Middle frontal gyrus (tissue), 1 donor: ENCODE measurements at regions not wholly inside any gene's neighbourhood (a gene's known extent, or its start where the extent isn't known, plus 50 kb on each side); places are given as distances from the start of the nearest gene placed in this dataset.
"Not testable (repeated sequence)": the region's sequence is repeated elsewhere in the genome, so short reads cannot be mapped to it uniquely, and the experiment has no call there.

Experiments
- DNase-seq: peaks from one replicate; pipeline ENCODE4 v3.0.0-alpha.2; 2015; ENCODE audit warnings: low spot score; ENCODE audit errors: extremely low spot score

DNA sequence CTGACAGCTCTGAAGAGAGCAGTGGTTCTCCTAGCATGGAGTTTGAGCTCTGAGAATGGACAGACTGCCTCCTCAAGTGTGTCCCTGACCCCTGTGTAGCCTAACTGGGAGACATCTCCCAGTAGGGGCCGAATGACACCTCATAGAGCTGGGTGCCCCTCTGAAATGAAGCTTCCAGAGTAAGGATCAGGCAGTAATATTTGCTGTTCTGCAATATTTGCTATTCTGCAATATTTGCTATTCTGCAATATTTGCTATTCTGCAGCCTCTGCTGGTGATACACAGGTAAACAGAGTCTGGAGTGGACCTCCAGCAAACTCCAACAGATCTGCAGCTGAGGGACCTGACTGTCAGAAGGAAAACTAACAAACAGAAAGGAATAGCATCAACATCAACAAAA, 105.5 kb downstream of the BUD13 start:
- not testable (repeated sequence) for DNase-seq

DNA sequence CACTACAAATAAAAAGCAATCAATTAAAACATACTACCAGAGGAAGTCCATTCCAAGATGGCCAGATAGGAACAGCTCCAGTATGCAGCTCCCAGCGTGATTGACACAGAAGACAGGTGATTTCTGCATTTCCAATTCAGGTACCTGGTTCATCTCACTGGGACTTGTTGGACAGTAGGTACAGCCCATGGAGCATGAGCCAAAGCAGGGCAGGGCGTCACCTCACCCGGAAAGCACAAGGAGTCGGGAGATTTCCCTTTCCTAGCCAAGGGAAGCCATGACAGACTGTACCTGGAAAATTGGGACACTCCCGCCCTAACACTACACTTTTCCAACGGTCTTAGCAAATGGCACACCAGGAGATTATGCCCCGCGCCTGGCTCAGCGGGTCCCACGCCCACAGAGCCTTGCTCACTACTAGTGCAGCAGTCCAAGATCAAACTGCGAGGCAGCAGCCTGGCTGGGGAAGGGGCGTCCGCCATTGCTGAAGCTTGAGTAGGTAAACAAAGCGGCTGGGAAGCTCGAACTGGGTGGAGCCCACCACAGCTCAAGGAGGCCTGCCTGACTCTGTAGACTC, 106.0 kb downstream of the BUD13 start:
- DNase-seq, result not testable (repeated sequence)

DNA sequence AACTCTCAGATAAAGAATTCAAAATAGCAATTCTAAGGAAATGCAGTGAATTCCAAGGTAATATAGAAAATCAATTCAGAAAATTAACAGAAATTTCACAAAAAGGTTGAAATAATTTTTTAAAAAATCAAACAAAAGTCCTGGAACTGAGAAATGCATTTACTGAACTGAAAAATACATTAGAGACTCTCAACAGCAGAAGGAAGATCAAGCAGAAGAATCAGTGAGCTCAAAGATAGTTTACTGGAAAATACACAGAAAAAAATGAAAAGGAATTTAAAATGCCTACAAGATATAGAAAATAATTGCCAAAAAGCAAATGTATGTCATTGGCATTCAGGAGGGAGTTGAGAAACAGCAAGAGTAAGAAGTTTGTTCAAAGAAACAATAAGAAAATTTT, 107.3 kb downstream of the BUD13 start:
- DNase-seq, result no peak

DNA sequence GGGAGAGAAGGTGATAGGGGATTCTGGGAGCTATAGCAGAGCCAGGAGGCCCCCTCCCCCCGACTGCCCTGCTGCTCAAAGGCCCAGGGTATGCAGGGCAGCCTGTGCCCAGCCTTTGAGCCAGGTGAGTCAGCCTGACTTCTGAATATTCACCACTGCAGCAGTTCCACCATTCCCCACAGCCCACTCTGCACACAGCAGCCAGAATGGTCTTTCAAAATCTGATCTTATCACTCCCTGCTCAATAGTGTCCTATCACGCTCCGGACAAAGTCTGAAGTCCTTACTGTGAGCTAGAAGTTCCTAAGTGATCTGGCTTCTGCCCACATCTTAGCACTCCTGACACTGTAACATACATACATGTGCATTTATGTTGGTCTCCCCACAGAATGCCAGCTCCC, 111.7 kb downstream of the BUD13 start:
- no peak for DNase-seq

DNA sequence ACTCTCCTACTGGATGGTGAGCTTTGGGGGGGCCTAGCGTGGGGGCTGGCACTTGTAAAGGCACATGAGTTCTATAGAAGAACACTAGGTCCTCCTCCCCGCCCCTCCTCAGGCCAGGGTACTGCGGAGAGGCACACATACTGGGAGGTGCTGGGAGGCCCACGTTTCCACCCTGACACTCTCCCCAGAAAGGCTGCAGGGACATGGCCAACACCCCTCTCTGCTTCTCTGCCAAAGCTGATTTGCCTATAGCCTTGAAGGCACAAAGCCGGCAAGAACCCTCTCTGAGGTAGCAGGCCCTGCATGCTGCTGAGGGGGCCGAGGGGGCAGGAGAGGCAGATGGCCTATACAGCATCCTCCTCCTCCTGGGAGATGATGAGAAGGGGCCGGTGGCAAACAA, 112.8 kb downstream of the BUD13 start:
- DNase-seq, result no peak

DNA sequence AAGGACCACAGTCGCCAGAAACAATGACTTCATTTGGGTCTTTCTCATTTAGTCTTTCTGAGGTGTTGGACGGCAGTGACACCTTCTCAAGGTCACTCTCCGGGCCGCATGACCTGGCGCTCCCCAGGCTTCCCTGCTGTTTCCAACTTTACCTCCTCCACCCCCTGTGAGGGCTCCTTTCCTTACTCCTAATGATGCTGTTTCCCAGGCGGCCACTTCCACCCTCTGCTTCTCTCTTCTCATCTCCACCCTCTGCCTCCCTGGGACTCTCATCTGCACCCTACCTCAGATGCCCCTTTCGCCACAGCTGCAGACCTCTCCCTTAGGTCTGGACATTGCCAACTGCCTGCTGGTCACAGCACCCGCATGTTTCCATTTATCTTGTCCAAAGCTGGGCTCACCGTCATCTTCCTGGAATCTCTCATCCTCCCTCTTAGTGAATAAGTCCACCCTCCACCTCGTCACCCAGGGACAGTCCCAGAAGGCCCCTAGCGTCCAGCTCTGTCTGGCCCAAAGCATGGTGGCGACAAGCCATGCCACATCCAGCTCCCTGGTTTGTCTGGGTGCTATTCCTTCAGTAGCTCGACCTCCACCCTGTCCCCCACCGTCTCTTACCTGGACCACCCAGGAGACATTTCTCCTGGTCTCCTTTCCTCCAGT, 113.8 kb downstream of the BUD13 start:
- no peak for DNase-seq

DNA sequence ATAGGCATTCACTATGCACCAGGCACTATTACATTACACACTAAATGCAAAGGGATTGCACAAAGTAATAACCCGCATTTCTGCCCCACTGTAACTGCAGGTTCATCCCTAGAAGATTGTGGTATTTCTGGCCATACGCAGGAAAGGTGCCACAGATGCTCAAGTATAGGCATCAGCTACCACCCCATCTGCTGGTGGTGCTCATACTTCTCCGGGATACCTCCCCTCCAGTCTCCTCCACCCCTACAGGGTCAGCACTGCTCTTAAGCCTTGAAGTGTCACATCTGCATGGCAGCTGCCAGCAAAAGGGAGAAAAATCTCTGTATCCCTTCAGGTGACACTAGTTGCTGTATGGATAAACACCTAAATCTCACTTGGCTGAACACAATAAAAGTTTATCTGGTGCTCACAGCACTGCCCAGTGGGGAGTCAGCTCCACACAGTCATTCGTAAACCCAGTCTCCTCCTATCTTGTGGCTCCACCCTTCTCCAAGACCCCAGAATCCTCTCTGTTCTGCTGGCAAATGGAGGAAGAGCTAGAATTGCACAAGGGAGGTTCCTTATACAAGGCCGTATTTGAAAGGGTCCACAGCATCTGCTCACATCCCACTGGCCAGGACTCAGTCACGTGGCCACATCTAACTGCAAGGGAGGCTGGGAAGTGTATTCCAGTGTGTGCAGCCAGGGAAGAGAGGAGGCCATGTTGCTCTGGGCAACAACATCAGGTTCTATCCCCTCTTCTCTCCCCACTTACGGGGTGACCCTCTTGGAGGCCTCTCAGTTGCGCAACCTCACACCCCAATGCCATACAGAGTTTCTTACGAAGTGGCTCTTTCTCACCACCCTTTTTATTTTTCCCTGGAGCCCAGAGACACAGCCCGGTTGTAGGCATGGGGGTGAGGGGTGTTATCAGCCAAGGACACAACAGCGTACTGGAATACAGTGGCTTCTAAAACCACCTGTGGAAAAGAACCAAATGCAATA, 114.7 kb downstream of the BUD13 start:
- DNase-seq, result no peak

DNA sequence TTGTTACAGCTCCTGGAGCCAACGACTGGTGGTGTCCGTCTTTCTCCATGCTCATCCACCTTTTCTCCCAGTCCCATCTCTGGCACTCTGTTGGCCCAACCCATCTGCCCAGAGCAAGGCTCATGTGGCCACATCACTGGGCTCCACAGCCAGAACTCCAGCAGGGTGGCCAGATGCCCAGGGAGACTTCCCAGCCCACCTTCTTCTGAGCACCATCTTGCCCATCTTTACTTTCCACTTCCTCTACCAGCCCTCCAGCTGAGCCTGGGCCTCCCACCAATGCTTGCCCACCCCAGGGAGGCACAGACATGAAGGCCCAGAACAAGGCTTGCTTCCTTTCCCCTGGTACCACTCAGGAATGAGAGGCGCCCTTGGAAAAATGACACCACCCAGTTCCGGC, 116.8 kb downstream of the BUD13 start:
- DNase-seq, result no peak

DNA sequence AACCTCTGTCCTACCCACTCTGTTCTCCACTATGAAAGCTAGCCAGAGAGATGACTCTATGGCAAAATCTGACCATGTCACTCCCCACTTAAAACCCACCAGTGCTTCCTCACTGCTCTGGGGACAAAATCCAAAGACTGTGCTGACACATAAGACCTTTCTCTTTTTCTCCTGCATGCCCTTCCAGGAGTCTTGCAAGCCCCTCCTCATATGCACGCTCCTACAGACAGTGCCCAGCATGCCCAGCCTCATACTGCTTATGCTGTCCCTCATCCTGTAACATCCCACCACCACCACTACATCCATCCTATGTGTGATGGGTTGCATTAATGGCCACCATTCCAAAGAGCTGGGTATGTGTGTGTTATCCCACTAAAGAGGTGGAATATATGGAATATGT, 118.3 kb downstream of the BUD13 start:
- no peak for DNase-seq

DNA sequence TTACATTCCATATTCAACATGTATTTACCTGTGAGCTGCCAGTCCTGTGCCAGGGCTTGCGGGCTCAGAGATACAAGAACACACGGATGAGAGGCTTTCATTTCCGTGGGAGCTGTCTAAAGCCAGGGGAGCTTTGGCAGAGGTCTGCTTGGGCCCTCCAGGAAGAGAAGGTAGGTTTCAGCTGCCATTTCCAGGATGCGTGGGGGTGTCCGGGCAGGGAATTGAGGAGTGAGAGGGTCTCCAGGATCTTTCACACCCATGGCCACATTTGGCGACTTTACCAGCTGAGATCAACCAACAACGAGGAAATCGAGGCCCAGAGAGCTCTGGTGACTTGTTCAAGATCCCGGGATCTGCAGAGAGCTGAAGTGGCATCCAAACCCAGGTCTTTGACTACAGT, 119.6 kb downstream of the BUD13 start:
- no peak for DNase-seq

DNA sequence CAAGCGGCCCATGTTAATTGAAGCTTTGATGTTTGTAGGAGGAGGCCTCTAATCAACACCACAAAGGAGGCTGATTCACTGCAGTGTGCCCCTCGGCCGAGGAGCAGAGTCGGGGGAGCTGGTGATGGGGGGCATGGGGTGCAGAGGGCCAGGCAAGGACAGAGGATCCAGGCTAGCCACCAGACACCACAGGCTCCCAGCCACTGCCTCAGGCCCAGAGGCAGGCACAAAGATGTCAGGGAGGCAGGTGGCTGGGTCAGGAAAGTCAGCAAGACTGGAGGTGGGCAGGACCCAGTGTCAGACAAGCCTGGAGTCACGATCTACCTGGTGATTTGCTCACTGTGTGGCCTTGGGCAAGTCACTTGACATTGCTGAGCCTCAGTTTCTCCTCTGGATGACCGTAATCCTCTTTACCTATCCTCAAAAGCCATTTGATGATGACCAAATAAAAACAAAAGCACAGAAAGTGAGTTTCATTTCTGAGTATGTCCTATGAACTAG, 121.0 kb downstream of the BUD13 start:
- no peak for DNase-seq

DNA sequence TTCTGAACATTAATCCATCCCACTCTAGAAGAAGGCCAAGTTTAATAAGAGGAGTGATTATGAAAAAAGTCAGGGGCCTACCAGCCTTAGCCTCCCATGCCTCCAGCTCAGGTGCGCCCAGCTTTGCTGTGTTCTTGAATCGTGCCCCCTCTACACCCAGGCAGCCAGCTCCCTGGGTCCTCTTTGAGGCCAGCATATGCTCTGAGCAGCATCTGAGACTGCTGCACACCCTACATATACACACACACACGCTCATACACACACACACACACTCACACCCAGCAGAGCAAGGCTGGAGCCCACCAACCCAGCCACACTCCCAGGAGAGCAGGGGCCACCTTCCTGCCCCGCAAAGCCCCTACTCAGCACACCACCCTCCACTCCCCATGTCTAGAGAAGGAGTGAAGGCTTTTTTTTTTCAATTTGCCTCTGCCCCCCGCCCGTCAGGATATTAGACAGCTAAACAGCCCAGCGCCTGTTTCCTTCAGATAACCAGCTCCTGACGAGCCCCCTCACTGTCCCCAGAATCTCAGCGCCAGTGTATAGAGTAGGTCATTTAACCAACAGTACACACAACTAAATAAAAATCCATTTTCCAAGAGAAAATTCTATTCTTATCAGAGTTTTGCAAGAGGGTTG, 121.6 kb downstream of the BUD13 start:
- no peak for DNase-seq

DNA sequence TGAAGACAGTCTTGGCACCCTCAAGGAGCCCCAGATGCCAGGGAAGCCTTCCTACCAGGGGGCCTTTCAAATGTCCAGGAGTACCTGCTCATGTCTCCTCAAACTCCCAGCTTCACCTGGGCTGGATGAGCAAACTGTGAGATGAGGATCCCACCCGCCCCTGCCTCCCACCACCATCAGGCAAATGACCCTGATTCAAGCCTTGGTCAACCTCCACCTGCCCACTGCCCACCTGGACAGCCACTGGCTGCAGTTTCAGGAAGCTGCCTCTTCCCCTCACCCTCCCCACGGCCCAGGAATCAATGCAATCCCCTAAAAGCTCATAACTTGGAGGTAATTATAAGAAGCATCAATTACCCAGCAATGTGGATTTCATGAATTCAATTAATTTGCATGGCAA, 122.7 kb downstream of the BUD13 start:
- DNase-seq, result no peak

DNA sequence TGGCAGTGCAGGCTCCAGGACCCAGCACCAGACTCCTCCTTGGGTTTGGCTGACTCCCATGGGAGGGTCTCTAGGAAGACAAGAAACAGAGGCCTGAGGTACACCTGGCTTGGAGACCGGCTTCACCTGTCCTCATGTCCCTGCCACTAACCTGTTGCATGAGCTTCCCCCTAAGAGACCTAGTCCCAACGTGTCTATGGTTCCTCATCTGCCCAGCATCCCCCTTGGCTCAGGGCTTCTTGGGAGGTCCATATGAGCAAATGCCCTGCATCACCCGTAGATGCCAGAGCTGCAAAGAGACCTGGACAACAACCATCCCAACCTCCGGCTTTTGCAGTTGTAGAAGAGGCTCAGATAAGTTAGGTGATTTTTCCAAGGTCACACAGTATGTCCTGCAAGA, 123.5 kb downstream of the BUD13 start:
- no peak for DNase-seq

DNA sequence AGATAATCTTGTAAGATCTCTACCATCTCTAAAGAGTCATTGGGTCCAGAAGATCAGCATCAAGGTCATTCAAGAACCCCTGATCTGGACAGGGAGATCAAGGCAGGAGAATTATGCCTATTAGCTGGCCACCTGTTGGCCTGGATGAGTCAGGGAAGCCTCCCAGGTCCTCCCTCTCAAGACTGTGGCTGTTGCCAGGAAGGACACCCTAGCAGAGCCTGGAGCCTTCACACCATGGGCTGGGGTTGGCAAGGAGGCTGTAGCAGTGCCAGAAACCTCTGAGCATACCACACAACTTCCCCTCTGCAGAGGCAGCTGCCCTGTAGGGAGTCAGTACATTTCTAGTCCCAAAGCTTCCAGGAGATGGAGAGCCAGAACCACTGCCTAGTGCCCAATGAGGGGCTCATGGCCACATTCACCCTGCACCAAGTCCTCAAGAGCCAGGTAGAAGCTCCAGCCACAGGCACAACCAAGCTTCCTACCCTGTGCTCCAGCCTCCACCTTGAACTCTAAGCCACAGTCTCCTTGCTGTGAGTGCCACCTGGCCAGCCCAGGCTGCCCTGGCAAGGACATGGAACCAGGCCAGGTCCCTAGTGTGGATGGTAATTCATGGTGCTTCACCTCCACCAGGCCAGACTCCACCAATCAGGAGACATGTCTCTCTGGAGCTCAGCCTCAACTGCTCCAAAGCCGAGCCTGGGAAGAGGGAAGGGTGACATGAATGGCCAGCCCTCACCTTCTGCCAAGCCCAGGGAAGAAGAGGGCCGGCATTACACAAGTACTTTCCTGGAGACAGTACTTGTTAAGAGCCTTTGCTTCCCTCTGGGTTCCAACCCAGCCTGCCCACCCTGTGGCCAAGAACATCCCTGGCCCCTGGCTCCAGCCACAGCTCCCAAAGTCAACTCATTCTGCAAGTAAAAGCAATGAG, 124.3 kb downstream of the BUD13 start:
- DNase-seq, result no peak

DNA sequence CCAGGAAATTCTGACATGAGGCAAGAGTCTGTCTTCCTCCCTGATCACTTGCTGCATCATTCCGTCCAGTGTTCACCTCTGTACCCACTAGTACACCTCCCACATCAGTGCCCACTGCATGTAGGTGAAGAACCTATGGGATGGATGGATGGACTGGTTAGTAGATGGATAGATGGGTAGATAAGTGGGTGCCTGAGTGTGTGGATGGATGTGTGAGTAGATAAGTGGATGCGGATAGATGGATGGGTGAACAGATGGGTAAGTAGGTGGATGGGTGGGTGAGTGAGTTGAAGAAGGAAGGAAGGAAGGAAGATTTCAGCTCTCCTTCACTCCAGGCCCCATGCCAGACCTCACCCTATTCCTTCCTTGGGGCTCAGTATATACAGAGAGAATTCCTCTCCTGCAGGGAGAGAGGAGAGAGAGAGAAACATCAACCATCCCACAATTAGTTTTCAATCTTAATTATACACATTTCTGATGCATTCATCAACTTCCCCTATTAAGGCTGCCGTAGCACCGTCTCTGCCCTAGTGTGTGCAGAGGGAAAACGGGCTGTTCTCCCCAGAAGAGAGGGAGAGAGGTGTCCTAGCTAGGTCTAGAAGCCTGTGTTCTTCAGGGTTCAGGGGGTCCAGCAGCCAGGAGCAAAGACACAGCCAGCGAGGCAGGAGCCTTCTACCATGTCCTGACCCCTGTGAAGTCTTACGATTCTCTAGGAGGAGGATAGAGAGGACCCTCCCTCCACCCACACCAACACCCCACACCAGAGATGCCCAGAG, 125.3 kb downstream of the BUD13 start:
- DNase-seq, result no peak

DNA sequence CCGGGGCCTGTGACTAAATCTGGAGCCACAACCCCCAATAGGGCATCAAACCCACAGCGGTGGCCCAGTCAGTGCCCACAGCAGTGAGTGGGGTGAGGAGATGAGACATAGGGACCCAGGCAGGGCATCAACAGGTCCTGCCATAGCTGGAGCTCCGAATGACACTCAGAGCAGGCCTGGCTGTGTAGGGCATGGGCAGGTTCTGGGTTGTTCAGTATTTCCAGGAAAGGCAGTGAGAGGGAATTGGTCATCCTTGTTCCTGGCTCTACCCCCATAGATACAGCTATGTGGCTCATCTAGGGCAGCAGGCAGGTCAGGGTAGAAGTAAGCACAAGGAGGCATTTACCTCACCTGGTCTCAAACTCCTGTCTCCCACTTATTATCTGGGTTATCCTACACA, 126.6 kb downstream of the BUD13 start:
- DNase-seq, result no peak

DNA sequence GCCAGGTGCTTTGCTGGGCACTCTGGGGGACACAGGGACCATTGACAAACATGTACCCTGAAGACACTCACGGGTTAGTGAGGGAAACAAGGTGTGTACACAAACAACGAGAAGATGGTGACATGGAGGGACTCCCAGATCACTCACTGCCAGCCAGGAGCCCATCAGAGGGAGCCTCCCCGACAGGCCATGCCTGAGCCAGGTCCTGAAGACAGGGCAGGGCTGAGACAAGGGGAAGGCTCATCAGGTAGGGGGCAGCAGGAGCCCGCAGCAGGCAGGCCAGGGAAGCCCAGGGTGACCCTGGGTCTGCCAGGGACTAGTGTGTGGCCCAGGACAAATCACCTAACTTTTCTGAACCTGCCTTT, 127.9 kb downstream of the BUD13 start:
- no peak for DNase-seq

DNA sequence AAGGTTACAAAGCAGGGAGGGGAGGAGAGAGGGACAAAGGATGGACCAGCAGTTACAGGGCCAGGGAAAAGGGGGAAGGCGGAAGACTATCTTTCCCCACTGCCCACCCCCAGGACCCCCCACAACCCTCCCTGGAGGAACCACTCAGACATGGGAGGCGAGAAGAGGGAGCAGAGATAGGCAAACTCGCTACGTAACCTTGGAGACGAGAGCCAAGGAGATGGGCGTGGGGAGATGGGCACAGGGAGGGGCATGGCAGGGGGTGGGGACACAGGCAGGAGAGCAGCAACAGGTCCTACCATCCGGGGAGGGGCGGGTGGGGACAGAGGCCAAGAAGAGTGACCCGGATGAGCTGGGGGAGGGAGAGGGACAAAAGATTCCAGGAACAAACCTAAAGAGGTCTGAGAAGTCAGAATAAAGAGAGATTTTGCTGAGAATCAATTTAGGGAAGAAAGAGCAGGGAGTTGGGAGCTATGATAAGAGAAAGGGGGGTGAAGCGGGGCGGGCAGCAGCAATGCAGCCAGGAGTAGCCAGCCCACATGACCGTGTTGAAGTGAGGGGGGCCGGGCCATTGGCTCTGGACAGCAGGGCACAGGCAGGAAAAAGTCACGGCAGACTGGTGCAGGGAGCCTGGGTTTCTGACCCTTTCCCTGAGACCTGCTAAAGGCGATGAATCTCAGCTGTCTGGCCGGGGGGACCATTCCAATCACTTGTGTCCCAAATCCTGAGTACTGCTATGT, 128.4 kb downstream of the BUD13 start:
- no peak for DNase-seq
